Endothelial cell of umbilical vein (primary cell): ENCODE measurements at regions not wholly inside any gene's neighbourhood (a gene's known extent, or its start where the extent isn't known, plus 50 kb on each side); places are given as distances from the start of the nearest gene placed in this dataset.

Experiments used
- BruUV-seq: library from RNA; stranded (reverse); fragments of 400-500 nt; replicated peaks from 2 replicates; lab custom pipeline; 2021; lab: Mats Ljungman, UMichigan
- CTCF ChIA-PET: fragments of 300-600, 350-600 bp; sonication (Branson Sonifier 250); formaldehyde crosslinking; loops from one replicate; lab custom pipeline; 2021; ENCODE audit warnings: antibody characterized with exemption, inconsistent platforms; lab: Charles Lee
- POLR2A ChIA-PET: fragments of 300-600, 350-600 bp; sonication (Branson Sonifier 250); formaldehyde crosslinking; loops from one replicate; lab custom pipeline; 2021; ENCODE audit warnings: antibody characterized with exemption, inconsistent platforms; lab: Charles Lee
- DNase-seq: peaks from one replicate; pipeline ENCODE4 v3.0.0-alpha.2; 2011; ENCODE audit warnings: low read depth, low spot score
- FAIRE-seq: peaks from 2 replicates; lab custom pipeline; 2011; peaks lifted over from hg19 to GRCh38; lab: Jason Lieb, UNC
- H2AFZ ChIP-seq: 2 replicates; pipeline ENCODE4 v1.6.0; 2012; ENCODE audit warnings: low read depth, low read length, control low read depth, inconsistent platforms
- H3K27ac ChIP-seq: 2 replicates; pipeline ENCODE4 v1.5.1; 2011; ENCODE audit warnings: low read depth, mild to moderate bottlenecking, control low read depth, low read length, moderate library complexity; ENCODE audit not compliant: insufficient read depth
- H3K27me3 ChIP-seq, 2 experiments: 2 replicates each; pipeline versions ENCODE4 v1.6.0 to v1.6.1; 2011; ENCODE audit warnings: low read length in 2 of 2, mixed read lengths in 1 of 2; ENCODE audit not compliant: control insufficient read depth in 2 of 2, insufficient read depth in 2 of 2
- H3K36me3 ChIP-seq, 2 experiments: 2 replicates in 1 of 2; 3 replicates in 1 of 2; pipeline ENCODE4 v1.5.1; 2011; ENCODE audit warnings: low read length in 2 of 2, mild to moderate bottlenecking in 1 of 2, moderate library complexity in 1 of 2; ENCODE audit not compliant: control insufficient read depth in 2 of 2, insufficient read depth in 2 of 2; ENCODE audit errors: extremely low read depth in 1 of 2
- H3K4me1 ChIP-seq: 3 replicates; pipeline ENCODE4 v1.5.1; 2011; ENCODE audit warnings: mild to moderate bottlenecking, low read length; ENCODE audit not compliant: control insufficient read depth, insufficient read depth; ENCODE audit errors: extremely low read depth
- H3K4me2 ChIP-seq: 2 replicates; pipeline ENCODE4 v1.6.1; 2011; ENCODE audit warnings: low read length, control low read depth, mixed read lengths; ENCODE audit not compliant: insufficient read depth
- H3K4me3 ChIP-seq, 3 experiments: fragments of 200-600 bp in 1 of 3; sonication (generic), shearing (Covaris generic) in 1 of 3; replicated peaks in 1 of 3; 2 replicates each; pipeline ENCODE4 v1.5.1; 2011 to 2016; ENCODE audit warnings: control low read depth in 3 of 3, low read length in 3 of 3, mild to moderate bottlenecking in 2 of 3, inconsistent platforms in 1 of 3, low read depth in 1 of 3, moderate library complexity in 1 of 3; ENCODE audit not compliant: insufficient read depth in 1 of 3
- H3K79me2 ChIP-seq: 2 replicates; pipeline ENCODE4 v1.6.0; 2012; ENCODE audit warnings: low read length, inconsistent platforms; ENCODE audit not compliant: control insufficient read depth, insufficient read depth
- H3K9ac ChIP-seq: replicated peaks from 2 replicates; pipeline ENCODE3; 2011; ENCODE audit warnings: low read length, control low read depth; ENCODE audit not compliant: insufficient read depth; ENCODE audit errors: extremely low read depth
- H3K9me1 ChIP-seq: replicated peaks from 3 replicates; pipeline ENCODE4 v1.6.0; 2011; ENCODE audit warnings: mild to moderate bottlenecking, low read length; ENCODE audit not compliant: control insufficient read depth, insufficient read depth; ENCODE audit errors: extremely low read depth
- H3K9me3 ChIP-seq: replicated peaks from 2 replicates; pipeline ENCODE4 v1.5.1; 2012; ENCODE audit warnings: low read length, inconsistent platforms; ENCODE audit not compliant: control insufficient read depth, insufficient read depth
- H4K20me1 ChIP-seq: replicated peaks from 2 replicates; pipeline ENCODE3; 2011; ENCODE audit warnings: mild to moderate bottlenecking, low read length; ENCODE audit not compliant: control insufficient read depth, insufficient read depth; ENCODE audit errors: extremely low read depth
- EZH2 ChIP-seq: IDR thresholded peaks from 2 replicates; pipeline ENCODE4 v1.6.1; 2012; ENCODE audit warnings: borderline replicate concordance, low read depth, mild to moderate bottlenecking, moderate library complexity, low read length, inconsistent platforms; ENCODE audit not compliant: severe bottlenecking
- FOS ChIP-seq: IDR thresholded peaks from 2 replicates; pipeline ENCODE4 v1.6.1; 2011; ENCODE audit warnings: mild to moderate bottlenecking, low read length, moderate library complexity, borderline replicate concordance; ENCODE audit not compliant: insufficient read depth
- GATA2 ChIP-seq: IDR thresholded peaks from 2 replicates; pipeline ENCODE4 v1.7.0; 2011; ENCODE audit warnings: low read depth, mild to moderate bottlenecking, moderate library complexity, mixed read lengths, low read length; ENCODE audit not compliant: insufficient read length, insufficient read depth
- JUN ChIP-seq: IDR thresholded peaks from 2 replicates; pipeline ENCODE4 v1.6.1; 2011; ENCODE audit warnings: borderline replicate concordance, low read depth; ENCODE audit not compliant: insufficient read length, insufficient read depth
- MYC ChIP-seq: IDR thresholded peaks from one replicate; pipeline ENCODE4 v1.6.1; 2011; ENCODE audit warnings: mild to moderate bottlenecking, low read depth, low read length
- POLR2A ChIP-seq: IDR thresholded peaks from 2 replicates; pipeline ENCODE4 v1.6.1; 2012; ENCODE audit warnings: low read depth, mild to moderate bottlenecking, control low read depth, low read length
- POLR2AphosphoS5 ChIP-seq: IDR thresholded peaks from 2 replicates; pipeline ENCODE4 v1.6.1; 2012; ENCODE audit warnings: low read depth, mild to moderate bottlenecking, control low read depth, low read length, moderate library complexity; ENCODE audit not compliant: insufficient read depth
- dilution Hi-C: fragments of 300-500 bp; cut with MboI; formaldehyde crosslinking; loops from one replicate; pipeline ENCODE4 v1.15.0; 2019; ENCODE audit warnings: low sequenced_read_pairs; ENCODE audit not compliant: extremely low pct_ligation_motif_present
- intact Hi-C: fragments of 100-400 bp; cut with micrococcal nuclease; formaldehyde crosslinking; loops from one replicate; pipeline ENCODE4 v1.10.0; 2022
- TF ChIP-seq, protein P1 (sequence below): IDR thresholded peaks from 2 replicates; pipeline ENCODE4 v1.6.1; 2011; ENCODE audit not compliant: insufficient read depth, insufficient read length
- TF ChIP-seq, protein P2 (sequence below), 2 donors: IDR thresholded peaks; 1 replicate in 1 of 2; 2 replicates in 1 of 2; pipeline ENCODE4 v1.5.1; 2011; ENCODE audit warnings: low read length in 2 of 2, mild to moderate bottlenecking in 2 of 2, moderate library complexity in 2 of 2, control low read depth in 1 of 2, inconsistent platforms in 1 of 2, low read depth in 1 of 2; ENCODE audit not compliant: insufficient read depth in 1 of 2; ENCODE audit errors: extremely low read depth in 1 of 2

DNA sequence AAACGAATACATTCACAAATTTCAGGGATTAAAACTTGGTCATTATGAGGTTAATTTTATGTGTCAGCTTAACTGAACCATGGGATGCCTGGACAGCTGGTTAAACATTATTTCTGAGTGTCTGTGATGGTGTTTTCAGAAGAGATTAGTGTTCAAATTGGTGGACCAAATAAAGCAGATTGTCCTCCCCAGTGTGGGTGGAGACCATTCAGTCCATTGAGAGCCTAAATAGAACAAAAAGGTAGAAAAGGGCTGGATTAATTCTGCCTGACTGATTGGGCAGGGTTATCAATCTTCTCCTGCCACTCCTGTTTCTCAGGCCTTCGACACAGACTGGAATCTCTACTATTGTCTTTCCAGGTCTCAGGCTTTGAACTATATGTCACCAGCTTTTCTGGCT lies 203.8 kb upstream of the SLITRK6 start:
- Histone ChIP-seq H3K4me3 (no peak overlapping the region), H3K27me3 (no peaks in the 10 kb centered on the region), H4K20me1 (no peaks in the 10 kb centered on the region), H3K4me2 (no peak overlapping the region), H3K4me1 (no peaks in the 10 kb centered on the region), H3K9me1 (no peaks in the 10 kb centered on the region), H3K9ac (no peak overlapping the region), H3K27ac (no peak overlapping the region), H2AFZ (no peak overlapping the region), H3K9me3 (no peaks in the 10 kb centered on the region), H3K79me2 (no peaks in the 10 kb centered on the region), H3K36me3 (no peaks in the 10 kb centered on the region)
- TF ChIP-seq POLR2AphosphoS5 (no peak), GATA2 (no peak), JUN (no peak), FOS (no peak), POLR2A (no peak), EZH2 (no peak), MYC (no peak)
- TF ChIP-seq, protein P1, sequence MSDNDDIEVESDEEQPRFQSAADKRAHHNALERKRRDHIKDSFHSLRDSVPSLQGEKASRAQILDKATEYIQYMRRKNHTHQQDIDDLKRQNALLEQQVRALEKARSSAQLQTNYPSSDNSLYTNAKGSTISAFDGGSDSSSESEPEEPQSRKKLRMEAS: no peak
- TF ChIP-seq, protein P2, sequence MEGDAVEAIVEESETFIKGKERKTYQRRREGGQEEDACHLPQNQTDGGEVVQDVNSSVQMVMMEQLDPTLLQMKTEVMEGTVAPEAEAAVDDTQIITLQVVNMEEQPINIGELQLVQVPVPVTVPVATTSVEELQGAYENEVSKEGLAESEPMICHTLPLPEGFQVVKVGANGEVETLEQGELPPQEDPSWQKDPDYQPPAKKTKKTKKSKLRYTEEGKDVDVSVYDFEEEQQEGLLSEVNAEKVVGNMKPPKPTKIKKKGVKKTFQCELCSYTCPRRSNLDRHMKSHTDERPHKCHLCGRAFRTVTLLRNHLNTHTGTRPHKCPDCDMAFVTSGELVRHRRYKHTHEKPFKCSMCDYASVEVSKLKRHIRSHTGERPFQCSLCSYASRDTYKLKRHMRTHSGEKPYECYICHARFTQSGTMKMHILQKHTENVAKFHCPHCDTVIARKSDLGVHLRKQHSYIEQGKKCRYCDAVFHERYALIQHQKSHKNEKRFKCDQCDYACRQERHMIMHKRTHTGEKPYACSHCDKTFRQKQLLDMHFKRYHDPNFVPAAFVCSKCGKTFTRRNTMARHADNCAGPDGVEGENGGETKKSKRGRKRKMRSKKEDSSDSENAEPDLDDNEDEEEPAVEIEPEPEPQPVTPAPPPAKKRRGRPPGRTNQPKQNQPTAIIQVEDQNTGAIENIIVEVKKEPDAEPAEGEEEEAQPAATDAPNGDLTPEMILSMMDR (IDR thresholded peaks at IDR 0.05; ENCODE audit: extremely low read depth in 1 of 2, insufficient read depth in 1 of 2, low read depth in 1 of 2, low read length in 2 of 2): no peak
- BruUV-seq: no TSS peak
- DNase-seq (no peak), FAIRE-seq (no peak)
- intact Hi-C loops: no loop called here
- ChIA-PET POLR2A (no interaction called here), CTCF (no interaction called here)
- dilution Hi-C loops: no loop called here
